ENCODE measurements at regions not wholly inside any gene's neighbourhood (a gene's known extent, or its start where the extent isn't known, plus 50 kb on each side); places are given as distances from the start of the nearest gene placed in this dataset.
"Not testable (repeated sequence)": the region's sequence is repeated elsewhere in the genome, so short reads cannot be mapped to it uniquely, and the experiment has no call there.

- Histone ChIP-seq H3K4me1 (no peaks in the 10 kb centered on the region), H3K27ac (no peak overlapping the region), H3K9me3 (no peaks in the 10 kb centered on the region), H3K4me3 (no peak overlapping the region), H3K36me3 (no peaks in the 10 kb centered on the region), H3K27me3 (ENCODE audit: low read depth) (no peaks in the 10 kb centered on the region)
- DNase-seq (no peak), ATAC-seq (no peak)
- intact Hi-C loops (cut with DNase I) = no loop called here
- TF ChIP-seq CTCF (IDR thresholded peaks at IDR 0.05) = no peak
Measured at GRCh38 chr1:87432685-87433084, 104.0 kb downstream of the LMO4 start.

GRCh38 chr1:87433101-87433500 lies 104.4 kb downstream of the LMO4 start:
- H3K27me3 ChIP-seq (ENCODE audit: low read depth); H3K9me3 ChIP-seq; H3K4me3 ChIP-seq; H3K4me1 ChIP-seq; H3K27ac ChIP-seq; ATAC-seq; H3K36me3 ChIP-seq; intact Hi-C loops (cut with DNase I); DNase-seq: not testable (repeated sequence)

GRCh38 chr1:87435484-87435883 lies 106.8 kb downstream of the LMO4 start:
- Histone ChIP-seq H3K4me3 (no peak overlapping the region), H3K27ac (no peak overlapping the region), H3K9me3 (no peaks in the 10 kb centered on the region), H3K4me1 (no peaks in the 10 kb centered on the region), H3K27me3 (ENCODE audit: low read depth) (no peaks in the 10 kb centered on the region), H3K36me3 (no peaks in the 10 kb centered on the region)
- no peak for TF ChIP-seq CTCF (IDR thresholded peaks at IDR 0.05)
- intact Hi-C loops (cut with DNase I) = no loop called here
- ATAC-seq (no peak), DNase-seq (no peak)

- intact Hi-C loops (cut with DNase I); ATAC-seq; DNase-seq; H3K27ac ChIP-seq; H3K4me3 ChIP-seq; H3K9me3 ChIP-seq; H3K36me3 ChIP-seq; H3K4me1 ChIP-seq; H3K27me3 ChIP-seq (ENCODE audit: low read depth): not testable (repeated sequence)
Measured at GRCh38 chr1:87436115-87436514, 107.4 kb downstream of the LMO4 start.

GRCh38 chr1:87436534-87436933 lies 107.9 kb downstream of the LMO4 start:
- H3K4me1 ChIP-seq = no peaks in the 10 kb centered on the region
- ATAC-seq = no peak
- no peak for TF ChIP-seq CTCF (IDR thresholded peaks at IDR 0.05)
- H3K4me3 ChIP-seq = no peak overlapping the region
- H3K9me3 ChIP-seq = no peaks in the 10 kb centered on the region
- intact Hi-C loops (cut with DNase I) = no loop called here
- no peak overlapping the region for H3K27ac ChIP-seq
- H3K36me3 ChIP-seq = no peaks in the 10 kb centered on the region
- no peak for DNase-seq
- no peaks in the 10 kb centered on the region for H3K27me3 ChIP-seq (ENCODE audit: low read depth)

- DNase-seq (no peak), ATAC-seq (no peak)
- TF ChIP-seq CTCF (IDR thresholded peaks at IDR 0.05) = no peak
- intact Hi-C loops (cut with DNase I) = no loop called here
- no peaks in the 10 kb centered on the region for H3K36me3 ChIP-seq
- no peak overlapping the region for H3K4me3 ChIP-seq
- H3K9me3 ChIP-seq = no peaks in the 10 kb centered on the region
- no peaks in the 10 kb centered on the region for H3K4me1 ChIP-seq
- no peaks in the 10 kb centered on the region for H3K27me3 ChIP-seq (ENCODE audit: low read depth)
- H3K27ac ChIP-seq = no peak overlapping the region
Measured at GRCh38 chr1:87437663-87438295, 109.1 kb downstream of the LMO4 start.

GRCh38 chr1:87439821-87440220 lies 111.1 kb downstream of the LMO4 start:
- H3K36me3 ChIP-seq = no peaks in the 10 kb centered on the region
- intact Hi-C loops (cut with DNase I) = no loop called here
- no peak overlapping the region for H3K4me3 ChIP-seq
- no peaks in the 10 kb centered on the region for H3K4me1 ChIP-seq
- TF ChIP-seq CTCF (IDR thresholded peaks at IDR 0.05) = no peak
- no peak for DNase-seq
- no peak overlapping the region for H3K27ac ChIP-seq
- ATAC-seq = no peak
- no peaks in the 10 kb centered on the region for H3K27me3 ChIP-seq (ENCODE audit: low read depth)
- H3K9me3 ChIP-seq = no peaks in the 10 kb centered on the region
